IMR-90 (cell line): ENCODE measurements at regions not wholly inside any gene's neighbourhood (a gene's known extent, or its start where the extent isn't known, plus 50 kb on each side); places are given as distances from the start of the nearest gene placed in this dataset.

Experiments
- ATAC-seq: fragments of 200-7000 bp; cut with Tn5 transposase; 2 replicates; pipeline ENCODE4 v1.9.1; 2020; ENCODE audit warnings: low read depth, mild to moderate bottlenecking, moderate library complexity
- BruUV-seq: library from RNA; stranded (reverse); fragments of 400-500 nt; replicated peaks from 2 replicates; lab custom pipeline; 2021; lab: Mats Ljungman, UMichigan
- CTCF ChIA-PET: fragments of 300-600 bp; formaldehyde crosslinking; extraction: SDS; loops from one replicate; lab custom pipeline; 2021; ENCODE audit warnings: antibody characterized with exemption; lab: Yijun Ruan, JAX
- POLR2A ChIA-PET: fragments of 300-600 bp; sonication (Branson Sonifier 250); formaldehyde crosslinking; loops from one replicate; lab custom pipeline; 2022; ENCODE audit warnings: antibody characterized with exemption; ENCODE audit not compliant: unreplicated experiment; lab: Charles Lee
- DNase-seq: peaks from one replicate; pipeline ENCODE4 v3.0.0; 2013
- H2AFZ ChIP-seq: replicated peaks from 2 replicates; pipeline ENCODE3; 2013; ENCODE audit warnings: low read length, mild to moderate bottlenecking; ENCODE audit not compliant: poor library complexity
- H2AK5ac ChIP-seq: 2 replicates; pipeline ENCODE4 v1.6.1; 2013; ENCODE audit warnings: low read depth, low read length, inconsistent platforms
- H2AK9ac ChIP-seq: replicated peaks from 2 replicates; pipeline ENCODE3; 2013; ENCODE audit warnings: mild to moderate bottlenecking, low read depth, low read length, moderate library complexity; ENCODE audit not compliant: poor library complexity
- H2BK120ac ChIP-seq: 2 replicates; pipeline ENCODE4 v1.6.1; 2013; ENCODE audit warnings: low read depth, low read length, inconsistent platforms
- H2BK15ac ChIP-seq: 3 replicates; pipeline ENCODE4 v1.6.1; 2013; ENCODE audit warnings: low read depth, low read length, inconsistent platforms
- H2BK20ac ChIP-seq: 2 replicates; pipeline ENCODE4 v1.6.1; 2013; ENCODE audit warnings: low read depth, mild to moderate bottlenecking, inconsistent platforms, low read length, moderate library complexity
- H2BK5ac ChIP-seq: 2 replicates; pipeline ENCODE4 v1.6.1; 2013; ENCODE audit warnings: mild to moderate bottlenecking, low read depth, low read length, inconsistent platforms; ENCODE audit not compliant: poor library complexity, severe bottlenecking
- H3K14ac ChIP-seq: replicated peaks from 2 replicates; pipeline ENCODE4 v1.6.1; 2013; ENCODE audit warnings: low read depth, low read length, inconsistent platforms
- H3K18ac ChIP-seq: 2 replicates; pipeline ENCODE4 v1.6.1; 2013; ENCODE audit warnings: low read depth, low read length, control low read depth
- H3K23ac ChIP-seq: 2 replicates; pipeline ENCODE4 v1.6.1; 2013; ENCODE audit warnings: low read depth, low read length, inconsistent platforms
- H3K27ac ChIP-seq: 2 replicates; pipeline ENCODE4 v1.5.1; 2013; ENCODE audit warnings: mild to moderate bottlenecking, control low read depth, low read length; ENCODE audit not compliant: insufficient read depth
- H3K27me3 ChIP-seq: 2 replicates; pipeline ENCODE4 v1.6.1; 2013; ENCODE audit warnings: low read length; ENCODE audit not compliant: control insufficient read depth, insufficient read depth
- H3K36me3 ChIP-seq: 2 replicates; pipeline ENCODE4 v1.6.1; 2013; ENCODE audit warnings: low read length, mixed read lengths; ENCODE audit not compliant: control insufficient read depth, insufficient read depth
- H3K4ac ChIP-seq: 2 replicates; pipeline ENCODE4 v1.6.1; 2013; ENCODE audit warnings: low read depth, low read length, inconsistent platforms
- H3K4me1 ChIP-seq: 2 replicates; pipeline ENCODE4 v1.6.1; 2013; ENCODE audit warnings: low read length, mixed read lengths; ENCODE audit not compliant: control insufficient read depth, insufficient read depth
- H3K4me2 ChIP-seq: 2 replicates; pipeline ENCODE4 v1.6.1; 2013; ENCODE audit warnings: low read depth, mild to moderate bottlenecking, control low read depth, low read length, moderate library complexity
- H3K4me3 ChIP-seq: 2 replicates; pipeline ENCODE4 v1.5.1; 2013; ENCODE audit warnings: low read depth, mild to moderate bottlenecking, control low read depth, low read length, moderate library complexity; ENCODE audit not compliant: insufficient read depth
- H3K56ac ChIP-seq: 2 replicates; pipeline ENCODE4 v1.6.1; 2013; ENCODE audit warnings: low read length, inconsistent platforms; ENCODE audit not compliant: insufficient read depth; ENCODE audit errors: extremely low read depth
- H3K79me1 ChIP-seq, 2 experiments: 2 replicates each; pipeline ENCODE4 v1.6.1; 2013; ENCODE audit warnings: low read length in 2 of 2, inconsistent platforms in 1 of 2, low read depth in 1 of 2
- H3K9ac ChIP-seq: 2 replicates; pipeline ENCODE4 v1.6.1; 2013; ENCODE audit warnings: low read depth, low read length, control low read depth
- H3K9me1 ChIP-seq: 2 replicates; pipeline ENCODE4 v1.6.1; 2013; ENCODE audit warnings: low read length, inconsistent platforms; ENCODE audit not compliant: insufficient read depth
- H3K9me3 ChIP-seq: 2 replicates; pipeline ENCODE4 v1.6.1; 2013; ENCODE audit warnings: low read length; ENCODE audit not compliant: control insufficient read depth, insufficient read depth
- H4K20me1 ChIP-seq: 2 replicates; pipeline ENCODE4 v1.6.1; 2013; ENCODE audit warnings: low read length, inconsistent platforms; ENCODE audit not compliant: insufficient read depth
- H4K5ac ChIP-seq: 2 replicates; pipeline ENCODE4 v1.6.1; 2013; ENCODE audit warnings: mild to moderate bottlenecking, low read depth, low read length, control low read depth
- H4K8ac ChIP-seq, 2 experiments: 2 replicates each; pipeline ENCODE4 v1.6.1; 2013; ENCODE audit warnings: low read depth in 2 of 2, low read length in 2 of 2, control low read depth in 1 of 2, inconsistent platforms in 1 of 2
- H4K91ac ChIP-seq: 2 replicates; pipeline ENCODE4 v1.6.1; 2013; ENCODE audit warnings: low read depth, low read length, inconsistent platforms; ENCODE audit not compliant: insufficient read depth
- BHLHE40 ChIP-seq: fragments of 150-350 bp; IDR thresholded peaks from 2 replicates; pipeline ENCODE4 v1.6.1; 2016; ENCODE audit warnings: mild to moderate bottlenecking, low read depth, low read length
- CEBPB ChIP-seq: IDR thresholded peaks from 2 replicates; pipeline ENCODE4 v1.6.1; 2012; ENCODE audit warnings: low read depth, low read length, improper control_type of control experiment
- CHD1 ChIP-seq: IDR thresholded peaks from 2 replicates; pipeline ENCODE4 v1.6.1; 2012; ENCODE audit warnings: low read depth, low read length, improper control_type of control experiment
- FOS ChIP-seq: fragments of 150-350 bp; IDR thresholded peaks from 2 replicates; pipeline ENCODE4 v1.6.1; 2016; ENCODE audit warnings: low read depth, low read length
- MAFK ChIP-seq: IDR thresholded peaks from 2 replicates; pipeline ENCODE4 v1.6.1; 2012; ENCODE audit warnings: low read depth, low read length, improper control_type of control experiment
- MAZ ChIP-seq: IDR thresholded peaks from 2 replicates; pipeline ENCODE4 v1.6.1; 2012; ENCODE audit warnings: low read depth, mild to moderate bottlenecking, low read length, improper control_type of control experiment, moderate library complexity, borderline replicate concordance
- MXI1 ChIP-seq: IDR thresholded peaks from 2 replicates; pipeline ENCODE4 v1.6.1; 2012; ENCODE audit warnings: low read depth, mild to moderate bottlenecking, low read length, moderate library complexity, borderline replicate concordance
- NFE2L2 ChIP-seq: fragments of 150-350 bp; IDR thresholded peaks from 2 replicates; pipeline ENCODE4 v1.6.1; 2016; ENCODE audit warnings: low read depth, mild to moderate bottlenecking, low read length
- POLR2A ChIP-seq: IDR thresholded peaks from 2 replicates; pipeline ENCODE4 v1.6.1; 2012; ENCODE audit warnings: mild to moderate bottlenecking, low read depth, low read length
- RAD21 ChIP-seq: IDR thresholded peaks from 2 replicates; pipeline ENCODE4 v1.6.1; 2012; ENCODE audit warnings: low read length, improper control_type of control experiment
- RCOR1 ChIP-seq: IDR thresholded peaks from 2 replicates; pipeline ENCODE4 v1.6.1; 2012; ENCODE audit warnings: mild to moderate bottlenecking, low read length, improper control_type of control experiment; ENCODE audit not compliant: insufficient replicate concordance
- RFX5 ChIP-seq: IDR thresholded peaks from 2 replicates; pipeline ENCODE4 v1.8.0; 2012; ENCODE audit warnings: low read depth, mild to moderate bottlenecking, low read length, moderate library complexity
- SMC3 ChIP-seq: fragments of 150-350 bp; IDR thresholded peaks from 2 replicates; pipeline ENCODE4 v1.6.1; 2016; ENCODE audit warnings: low read depth, mild to moderate bottlenecking, antibody characterized with exemption, low read length, moderate library complexity
- WGBS, 2 experiments: methylation state at CpG; one replicate each; pipeline versions ENCODE4 v1.1.5 to v1.1.7; 2013; ENCODE audit warnings: missing lambda C conversion rate in 2 of 2; ENCODE audit not compliant: insufficient read length in 1 of 2; ENCODE audit errors: extremely low coverage in 2 of 2; 5-methylcytosine and 5-hydroxymethylcytosine counted together
- dilution Hi-C: fragments of 300-500 bp; cut with HindIII; formaldehyde crosslinking; loops from one replicate; pipeline ENCODE4 v1.14.3; 2018; ENCODE audit warnings: low sequenced_read_pairs; ENCODE audit not compliant: unreplicated experiment
- in situ Hi-C: fragments of 300-500 bp; cut with MboI; formaldehyde crosslinking; loops from 3 replicates; pipeline ENCODE4 v1.14.3; 2019; ENCODE audit warnings: low sequenced_read_pairs, inconsistent platforms, mixed read lengths
- intact Hi-C: fragments of 100-400 bp; cut with micrococcal nuclease; formaldehyde crosslinking; loops from 2 replicates; pipeline ENCODE4 v1.10.0; 2022
- TF ChIP-seq, protein P1 (sequence below): fragments of 150-350 bp; IDR thresholded peaks from 2 replicates; pipeline ENCODE4 v1.6.1; 2016; ENCODE audit warnings: low read depth, mild to moderate bottlenecking, low read length, moderate library complexity, borderline replicate concordance
- TF ChIP-seq, protein P2 (sequence below): conservative IDR thresholded peaks from 2 replicates; pipeline ENCODE4 v1.5.1; 2012; ENCODE audit warnings: mild to moderate bottlenecking, low read depth, low read length, improper control_type of control experiment
- TF ChIP-seq, protein P3 (sequence below): fragments of 150-350 bp; IDR thresholded peaks from 2 replicates; pipeline ENCODE4 v1.6.1; 2017; ENCODE audit warnings: mild to moderate bottlenecking, antibody characterized with exemption, low read length, low read depth

DNA sequence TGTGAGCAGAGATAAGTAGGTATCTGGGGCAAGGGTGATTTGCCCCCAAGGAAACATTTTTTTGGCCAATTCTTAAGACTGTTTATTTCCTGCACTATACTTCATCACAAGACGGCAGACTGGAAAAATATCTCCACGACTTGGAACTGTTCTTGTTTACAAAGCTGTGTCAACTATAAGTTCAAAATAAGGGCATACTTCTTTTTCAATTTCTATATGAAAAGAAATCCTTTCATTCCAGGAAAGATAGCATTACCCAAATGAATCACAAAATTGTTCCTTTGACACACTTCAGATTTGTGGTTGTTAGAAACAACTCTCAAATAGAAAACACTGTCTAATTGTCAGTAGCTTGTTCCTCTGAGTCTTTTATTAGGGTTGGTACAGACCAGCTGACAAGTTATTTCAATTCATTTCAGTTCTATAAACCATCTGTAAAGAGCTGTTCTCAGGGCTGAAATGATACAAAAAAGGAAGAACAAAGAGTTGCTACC, 212.9 kb upstream of the PRDM1 start:
- ATAC-seq: peak; percentile 29; the same call in 1 of the 2 replicates
- Histone ChIP-seq H3K4me2 (peak overlapping the region; percentile 26; the same call in 1 of the 2 replicates), H4K20me1 (no peaks in the 10 kb centered on the region), H3K27me3 (no peaks in the 10 kb centered on the region), H3K9me1 (no peaks in the 10 kb centered on the region), H2AFZ (no peak overlapping the region), H3K23ac (no peak overlapping the region), H3K4me3 (no peak overlapping the region), H4K5ac (no peak overlapping the region), H2BK20ac (no peak overlapping the region), H3K4me1 (no peaks in the 10 kb centered on the region), H3K18ac (peak overlapping the region; percentile 23; the same call in 1 of the 2 replicates), H2BK15ac (no peak overlapping the region), H4K91ac (no peak overlapping the region), H3K14ac (no peak overlapping the region), H3K56ac (no peak overlapping the region), H3K9me3 (no peaks in the 10 kb centered on the region), H3K4ac (no peak overlapping the region), H3K9ac (no peak overlapping the region), H2BK5ac (no peak overlapping the region), H2BK120ac (no peak overlapping the region), H2AK9ac (no peak overlapping the region), H3K27ac (no peak overlapping the region), H4K8ac (no peak overlapping the region), H3K36me3 (no peaks in the 10 kb centered on the region), H2AK5ac (no peak overlapping the region), H3K79me1 (no peaks in the 10 kb centered on the region)
- dilution Hi-C loops: no loop called here
- ChIA-PET POLR2A (no interaction called here), CTCF (interaction anchor here (0.7 to 1.4 kb wide), 3 partner anchors 21 to 121 kb away, joined by 3 to 6 read pairs (median 4); no protein-coding TSS in a partner anchor)
- intact Hi-C loops: no loop called here
- no CpG with 5 or more reads among the region's 2 CpGs for WGBS, 2 experiments
- in situ Hi-C loops: no loop called here
- BruUV-seq: no TSS peak
- TF ChIP-seq BHLHE40 (no peak), SMC3 (no peak), MAZ (no peak), RAD21 (no peak), POLR2A (no peak), CHD1 (no peak), MXI1 (no peak), NFE2L2 (no peak), RCOR1 (no peak), RFX5 (no peak), CEBPB (no peak), MAFK (no peak), FOS (no peak)
- TF ChIP-seq, protein P1, sequence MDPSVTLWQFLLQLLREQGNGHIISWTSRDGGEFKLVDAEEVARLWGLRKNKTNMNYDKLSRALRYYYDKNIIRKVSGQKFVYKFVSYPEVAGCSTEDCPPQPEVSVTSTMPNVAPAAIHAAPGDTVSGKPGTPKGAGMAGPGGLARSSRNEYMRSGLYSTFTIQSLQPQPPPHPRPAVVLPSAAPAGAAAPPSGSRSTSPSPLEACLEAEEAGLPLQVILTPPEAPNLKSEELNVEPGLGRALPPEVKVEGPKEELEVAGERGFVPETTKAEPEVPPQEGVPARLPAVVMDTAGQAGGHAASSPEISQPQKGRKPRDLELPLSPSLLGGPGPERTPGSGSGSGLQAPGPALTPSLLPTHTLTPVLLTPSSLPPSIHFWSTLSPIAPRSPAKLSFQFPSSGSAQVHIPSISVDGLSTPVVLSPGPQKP: no peak
- TF ChIP-seq, protein P2, sequence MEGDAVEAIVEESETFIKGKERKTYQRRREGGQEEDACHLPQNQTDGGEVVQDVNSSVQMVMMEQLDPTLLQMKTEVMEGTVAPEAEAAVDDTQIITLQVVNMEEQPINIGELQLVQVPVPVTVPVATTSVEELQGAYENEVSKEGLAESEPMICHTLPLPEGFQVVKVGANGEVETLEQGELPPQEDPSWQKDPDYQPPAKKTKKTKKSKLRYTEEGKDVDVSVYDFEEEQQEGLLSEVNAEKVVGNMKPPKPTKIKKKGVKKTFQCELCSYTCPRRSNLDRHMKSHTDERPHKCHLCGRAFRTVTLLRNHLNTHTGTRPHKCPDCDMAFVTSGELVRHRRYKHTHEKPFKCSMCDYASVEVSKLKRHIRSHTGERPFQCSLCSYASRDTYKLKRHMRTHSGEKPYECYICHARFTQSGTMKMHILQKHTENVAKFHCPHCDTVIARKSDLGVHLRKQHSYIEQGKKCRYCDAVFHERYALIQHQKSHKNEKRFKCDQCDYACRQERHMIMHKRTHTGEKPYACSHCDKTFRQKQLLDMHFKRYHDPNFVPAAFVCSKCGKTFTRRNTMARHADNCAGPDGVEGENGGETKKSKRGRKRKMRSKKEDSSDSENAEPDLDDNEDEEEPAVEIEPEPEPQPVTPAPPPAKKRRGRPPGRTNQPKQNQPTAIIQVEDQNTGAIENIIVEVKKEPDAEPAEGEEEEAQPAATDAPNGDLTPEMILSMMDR: no peak
- TF ChIP-seq, protein P3, sequence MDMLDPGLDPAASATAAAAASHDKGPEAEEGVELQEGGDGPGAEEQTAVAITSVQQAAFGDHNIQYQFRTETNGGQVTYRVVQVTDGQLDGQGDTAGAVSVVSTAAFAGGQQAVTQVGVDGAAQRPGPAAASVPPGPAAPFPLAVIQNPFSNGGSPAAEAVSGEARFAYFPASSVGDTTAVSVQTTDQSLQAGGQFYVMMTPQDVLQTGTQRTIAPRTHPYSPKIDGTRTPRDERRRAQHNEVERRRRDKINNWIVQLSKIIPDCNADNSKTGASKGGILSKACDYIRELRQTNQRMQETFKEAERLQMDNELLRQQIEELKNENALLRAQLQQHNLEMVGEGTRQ: no peak
- no peak for DNase-seq
